ENCODE measurements at regions not wholly inside any gene's neighbourhood (a gene's known extent, or its start where the extent isn't known, plus 50 kb on each side); places are given as distances from the start of the nearest gene placed in this dataset.

DNA sequence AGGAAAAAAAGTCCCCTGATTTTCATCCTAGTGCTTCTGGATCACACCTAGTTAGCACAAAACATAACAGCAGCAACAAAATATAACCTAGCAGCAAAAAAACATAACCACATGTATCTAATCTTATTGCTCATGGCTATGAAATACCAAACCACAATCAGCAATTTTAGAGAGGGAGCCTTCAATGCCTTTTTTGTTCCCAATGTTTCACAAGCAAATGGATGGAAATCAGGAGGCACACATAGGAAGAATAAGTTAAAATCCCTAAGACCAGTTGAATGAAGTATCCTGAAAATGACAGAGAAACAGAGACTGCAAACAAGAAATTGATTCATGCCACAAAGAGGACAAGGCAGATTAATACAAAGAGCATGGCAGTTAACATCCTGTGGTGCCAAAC lies 361.6 kb downstream of the GPM6A start:
- Mint-ChIP-seq H3K4me1 (ENCODE audit: low read depth) (no peaks in the 10 kb centered on the region), H3K4me3 (ENCODE audit: unreplicated experiment) (no peak overlapping the region), H3K9me3 (ENCODE audit: low read depth) (peaks cover 3% of the 10 kb centered on the region), H3K27ac (ENCODE audit: unreplicated experiment) (no peak overlapping the region), H3K36me3 (ENCODE audit: low read depth) (no peaks in the 10 kb centered on the region), H3K27me3 (ENCODE audit: low read depth) (peaks cover 2% of the 10 kb centered on the region)
- TF ChIP-seq, protein P1, sequence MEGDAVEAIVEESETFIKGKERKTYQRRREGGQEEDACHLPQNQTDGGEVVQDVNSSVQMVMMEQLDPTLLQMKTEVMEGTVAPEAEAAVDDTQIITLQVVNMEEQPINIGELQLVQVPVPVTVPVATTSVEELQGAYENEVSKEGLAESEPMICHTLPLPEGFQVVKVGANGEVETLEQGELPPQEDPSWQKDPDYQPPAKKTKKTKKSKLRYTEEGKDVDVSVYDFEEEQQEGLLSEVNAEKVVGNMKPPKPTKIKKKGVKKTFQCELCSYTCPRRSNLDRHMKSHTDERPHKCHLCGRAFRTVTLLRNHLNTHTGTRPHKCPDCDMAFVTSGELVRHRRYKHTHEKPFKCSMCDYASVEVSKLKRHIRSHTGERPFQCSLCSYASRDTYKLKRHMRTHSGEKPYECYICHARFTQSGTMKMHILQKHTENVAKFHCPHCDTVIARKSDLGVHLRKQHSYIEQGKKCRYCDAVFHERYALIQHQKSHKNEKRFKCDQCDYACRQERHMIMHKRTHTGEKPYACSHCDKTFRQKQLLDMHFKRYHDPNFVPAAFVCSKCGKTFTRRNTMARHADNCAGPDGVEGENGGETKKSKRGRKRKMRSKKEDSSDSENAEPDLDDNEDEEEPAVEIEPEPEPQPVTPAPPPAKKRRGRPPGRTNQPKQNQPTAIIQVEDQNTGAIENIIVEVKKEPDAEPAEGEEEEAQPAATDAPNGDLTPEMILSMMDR (IDR thresholded peaks at IDR 0.05): no peak
- DNase-seq (ENCODE audit: low spot score): no peak

DNA sequence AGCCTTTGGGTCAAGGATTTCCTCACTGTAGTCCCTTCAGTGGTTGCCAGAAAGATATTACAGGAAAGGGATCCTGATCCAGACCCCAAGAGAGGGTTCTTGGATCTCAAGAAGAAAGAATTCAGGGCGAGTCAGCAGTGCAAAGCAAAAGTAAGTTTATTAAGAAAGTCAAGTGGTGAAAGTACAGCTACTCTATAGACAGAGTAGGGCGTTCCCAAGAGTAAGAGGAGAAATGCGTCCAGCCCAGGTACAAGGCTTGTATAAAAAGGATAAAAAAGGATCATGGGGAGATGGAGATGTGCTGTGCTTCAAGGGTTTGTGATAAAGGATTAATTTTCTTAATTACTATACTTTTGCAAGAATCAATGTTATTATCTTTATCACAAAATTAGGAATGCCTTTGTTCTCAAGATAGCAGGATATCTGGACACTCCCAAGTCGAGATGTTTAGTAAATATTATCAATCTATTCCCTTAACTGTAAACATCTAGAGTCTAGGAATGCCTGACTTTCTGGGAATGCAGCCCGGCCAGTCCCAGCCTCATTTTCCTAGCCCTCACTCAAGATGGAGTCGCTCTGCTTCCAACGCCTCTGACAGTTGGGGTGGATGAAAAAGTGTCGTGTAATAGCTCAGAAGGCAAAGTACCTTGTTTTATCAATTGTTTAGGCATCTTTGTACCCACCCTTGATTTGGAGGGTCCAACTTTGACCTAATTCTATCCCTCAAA lies 360.7 kb downstream of the GPM6A start:
- Mint-ChIP-seq H3K9me3 (ENCODE audit: low read depth) (peaks cover 3% of the 10 kb centered on the region), H3K4me3 (ENCODE audit: unreplicated experiment) (no peak overlapping the region), H3K27ac (ENCODE audit: unreplicated experiment) (no peak overlapping the region), H3K27me3 (ENCODE audit: low read depth) (peaks cover 2% of the 10 kb centered on the region), H3K36me3 (ENCODE audit: low read depth) (no peaks in the 10 kb centered on the region), H3K4me1 (ENCODE audit: low read depth) (no peaks in the 10 kb centered on the region)
- no peak for DNase-seq (ENCODE audit: low spot score)
- TF ChIP-seq, protein P1 (IDR thresholded peaks at IDR 0.05): no peak

DNA sequence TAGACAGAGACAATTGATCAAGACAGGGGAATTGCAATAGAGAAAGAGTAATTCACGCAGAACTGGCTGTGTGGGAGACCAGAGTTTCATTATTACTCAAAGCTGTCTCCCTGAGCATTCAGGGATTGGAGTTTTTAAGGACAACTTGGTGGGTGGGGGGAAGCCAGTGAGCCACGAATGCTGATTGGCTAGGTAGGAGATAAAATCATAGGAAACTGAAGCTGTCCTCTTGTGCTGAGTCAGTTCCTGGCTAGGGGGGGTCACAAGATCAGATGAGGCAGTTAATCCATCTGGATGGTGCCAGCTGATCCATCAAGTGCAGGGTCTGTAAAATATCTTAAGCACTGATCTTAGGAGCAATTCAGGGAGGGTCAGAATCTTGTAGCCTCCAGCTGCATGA lies 358.6 kb downstream of the GPM6A start:
- Mint-ChIP-seq H3K4me3 (ENCODE audit: unreplicated experiment) (no peak overlapping the region), H3K36me3 (ENCODE audit: low read depth) (no peaks in the 10 kb centered on the region), H3K9me3 (ENCODE audit: low read depth) (peaks cover 8% of the 10 kb centered on the region), H3K27me3 (ENCODE audit: low read depth) (peaks cover 2% of the 10 kb centered on the region), H3K27ac (ENCODE audit: unreplicated experiment) (no peak overlapping the region), H3K4me1 (ENCODE audit: low read depth) (no peaks in the 10 kb centered on the region)
- DNase-seq (ENCODE audit: low spot score): no peak
- TF ChIP-seq, protein P1 (IDR thresholded peaks at IDR 0.05): no peak

DNA sequence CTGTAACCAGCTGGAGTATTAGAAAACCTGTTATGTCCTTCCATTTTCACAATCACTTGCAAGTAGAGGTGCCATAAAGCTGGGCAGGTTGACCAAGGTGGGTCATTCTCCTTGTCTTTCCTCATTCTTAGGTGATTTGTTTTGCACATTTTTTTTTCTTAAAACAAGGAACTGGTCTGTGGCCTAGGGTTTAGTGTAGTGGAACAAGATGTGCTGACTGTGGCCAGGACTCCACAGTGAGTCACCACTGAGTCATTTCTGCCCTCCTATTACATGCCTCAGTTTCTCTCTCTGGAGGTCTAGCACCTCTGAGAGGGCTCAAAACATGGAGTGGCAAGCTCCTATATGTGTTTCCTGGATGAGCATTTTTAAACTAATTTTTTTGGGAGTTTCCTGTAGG lies 355.9 kb downstream of the GPM6A start:
- H3K27me3 Mint-ChIP-seq (ENCODE audit: low read depth): no peaks in the 10 kb centered on the region
- TF ChIP-seq, protein P1 (IDR thresholded peaks at IDR 0.05): no peak
- DNase-seq (ENCODE audit: low spot score): no peak
- no peak overlapping the region for H3K4me3 Mint-ChIP-seq (ENCODE audit: unreplicated experiment)
- peaks cover 19% of the 10 kb centered on the region for H3K4me1 Mint-ChIP-seq (ENCODE audit: low read depth)
- no peaks in the 10 kb centered on the region for H3K36me3 Mint-ChIP-seq (ENCODE audit: low read depth)
- no peak overlapping the region for H3K27ac Mint-ChIP-seq (ENCODE audit: unreplicated experiment)
- H3K9me3 Mint-ChIP-seq (ENCODE audit: low read depth): peaks cover 8% of the 10 kb centered on the region

DNA sequence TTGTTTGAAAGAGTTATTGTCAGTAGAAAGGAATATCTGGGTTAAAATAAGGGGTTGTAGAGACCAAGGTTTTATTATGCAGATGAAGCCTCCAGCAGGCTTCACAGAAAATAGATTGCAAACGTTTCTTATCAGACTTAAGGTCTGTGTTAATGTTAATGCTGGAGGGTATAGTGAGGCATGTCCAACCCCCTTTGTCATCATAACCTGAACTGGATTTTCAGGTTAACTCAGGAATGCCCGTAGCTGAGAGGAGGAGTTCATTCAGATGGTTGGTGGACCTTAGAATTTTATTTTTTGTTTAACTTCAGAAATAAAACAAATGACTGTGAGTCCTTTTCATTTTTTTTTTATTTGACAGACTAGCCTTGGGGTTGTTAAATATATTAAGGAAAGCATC lies 354.1 kb downstream of the GPM6A start:
- H3K27me3 Mint-ChIP-seq (ENCODE audit: low read depth): no peaks in the 10 kb centered on the region
- H3K9me3 Mint-ChIP-seq (ENCODE audit: low read depth): peaks cover 8% of the 10 kb centered on the region
- DNase-seq (ENCODE audit: low spot score): no peak
- H3K4me1 Mint-ChIP-seq (ENCODE audit: low read depth): peaks cover 21% of the 10 kb centered on the region
- TF ChIP-seq, protein P1 (IDR thresholded peaks at IDR 0.05): no peak
- no peak overlapping the region for H3K27ac Mint-ChIP-seq (ENCODE audit: unreplicated experiment)
- no peak overlapping the region for H3K4me3 Mint-ChIP-seq (ENCODE audit: unreplicated experiment)
- no peaks in the 10 kb centered on the region for H3K36me3 Mint-ChIP-seq (ENCODE audit: low read depth)

All from chondrocyte (in vitro differentiated cells).